ENCODE measurements at regions not wholly inside any gene's neighbourhood (a gene's known extent, or its start where the extent isn't known, plus 50 kb on each side); places are given as distances from the start of the nearest gene placed in this dataset.

DNA sequence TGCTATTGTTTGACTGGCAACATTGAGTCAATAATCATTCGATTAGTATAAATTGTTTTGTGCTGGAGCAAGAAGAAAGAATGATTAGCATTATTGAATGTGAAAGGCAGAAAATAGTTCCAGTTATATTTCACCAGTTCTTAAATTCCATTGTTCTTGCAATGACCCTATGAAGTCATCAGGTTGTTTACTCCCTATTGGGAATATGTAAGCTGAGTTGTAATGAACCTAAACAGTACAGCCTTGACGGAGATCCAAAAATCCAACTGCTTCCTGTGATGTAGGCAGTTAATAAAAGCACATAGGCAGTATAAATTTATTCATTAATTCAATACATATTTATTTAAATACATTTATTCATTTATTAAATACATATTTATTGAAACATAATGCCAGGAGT lies 947.5 kb downstream of the PCDH7 start:
- no peak for FAIRE-seq
- WGBS (ENCODE audit: missing lambda C conversion rate), result 28% methylated on average over 2 of the region's 2 CpGs
- Histone ChIP-seq H3K4me3 (no peak overlapping the region), H3K4me1 (no peaks in the 10 kb centered on the region), H3K9me3 (no peaks in the 10 kb centered on the region), H3K27ac (no peak overlapping the region), H3K4me2 (no peak overlapping the region)
- CTCF ChIA-PET, result no interaction called here
- no peak for TF ChIP-seq TFCP2L1 (CRISPR knock-in tag; IDR thresholded peaks at IDR 0.05)
- TF ChIP-seq ESRRA (IDR thresholded peaks at IDR 0.05; ENCODE audit: borderline replicate concordance, low read length), result no peak
- TF ChIP-seq KDM1A (IDR thresholded peaks at IDR 0.05; ENCODE audit: low read depth), result no peak
- TF ChIP-seq ZNF302 (CRISPR knock-in tag; IDR thresholded peaks at IDR 0.05), result no peak
- no peak for TF ChIP-seq NFE2L2 (conservative IDR thresholded peaks at IDR 0.05; ENCODE audit: low read length)
- TF ChIP-seq, protein P1, sequence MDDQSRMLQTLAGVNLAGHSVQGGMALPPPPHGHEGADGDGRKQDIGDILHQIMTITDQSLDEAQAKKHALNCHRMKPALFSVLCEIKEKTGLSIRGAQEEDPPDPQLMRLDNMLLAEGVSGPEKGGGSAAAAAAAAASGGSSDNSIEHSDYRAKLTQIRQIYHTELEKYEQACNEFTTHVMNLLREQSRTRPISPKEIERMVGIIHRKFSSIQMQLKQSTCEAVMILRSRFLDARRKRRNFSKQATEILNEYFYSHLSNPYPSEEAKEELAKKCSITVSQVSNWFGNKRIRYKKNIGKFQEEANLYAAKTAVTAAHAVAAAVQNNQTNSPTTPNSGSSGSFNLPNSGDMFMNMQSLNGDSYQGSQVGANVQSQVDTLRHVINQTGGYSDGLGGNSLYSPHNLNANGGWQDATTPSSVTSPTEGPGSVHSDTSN (IDR thresholded peaks at IDR 0.05), result no peak
- TF ChIP-seq NPAS2 (CRISPR knock-in tag; IDR thresholded peaks at IDR 0.05; ENCODE audit: borderline replicate concordance), result no peak
- no peak for TF ChIP-seq ZSCAN20 (CRISPR knock-in tag; IDR thresholded peaks at IDR 0.05)
- no peak for TF ChIP-seq CBX2 (IDR thresholded peaks at IDR 0.05; ENCODE audit: borderline replicate concordance, low read depth)
- TF ChIP-seq CHD4 (IDR thresholded peaks at IDR 0.05; ENCODE audit: borderline replicate concordance), result no peak
- TF ChIP-seq RFX5 (IDR thresholded peaks at IDR 0.05), result no peak
- TF ChIP-seq FOSL2 (IDR thresholded peaks at IDR 0.05), result no peak
- no peak for TF ChIP-seq FOSL2 (CRISPR knock-in tag; IDR thresholded peaks at IDR 0.05)
- TF ChIP-seq, protein P2, sequence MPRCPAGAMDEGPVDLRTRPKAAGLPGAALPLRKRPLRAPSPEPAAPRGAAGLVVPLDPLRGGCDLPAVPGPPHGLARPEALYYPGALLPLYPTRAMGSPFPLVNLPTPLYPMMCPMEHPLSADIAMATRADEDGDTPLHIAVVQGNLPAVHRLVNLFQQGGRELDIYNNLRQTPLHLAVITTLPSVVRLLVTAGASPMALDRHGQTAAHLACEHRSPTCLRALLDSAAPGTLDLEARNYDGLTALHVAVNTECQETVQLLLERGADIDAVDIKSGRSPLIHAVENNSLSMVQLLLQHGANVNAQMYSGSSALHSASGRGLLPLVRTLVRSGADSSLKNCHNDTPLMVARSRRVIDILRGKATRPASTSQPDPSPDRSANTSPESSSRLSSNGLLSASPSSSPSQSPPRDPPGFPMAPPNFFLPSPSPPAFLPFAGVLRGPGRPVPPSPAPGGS (IDR thresholded peaks at IDR 0.05), result no peak
- TF ChIP-seq, protein P3, sequence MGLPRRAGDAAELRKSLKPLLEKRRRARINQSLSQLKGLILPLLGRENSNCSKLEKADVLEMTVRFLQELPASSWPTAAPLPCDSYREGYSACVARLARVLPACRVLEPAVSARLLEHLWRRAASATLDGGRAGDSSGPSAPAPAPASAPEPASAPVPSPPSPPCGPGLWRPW (IDR thresholded peaks at IDR 0.05), result no peak
- TF ChIP-seq, protein P4, sequence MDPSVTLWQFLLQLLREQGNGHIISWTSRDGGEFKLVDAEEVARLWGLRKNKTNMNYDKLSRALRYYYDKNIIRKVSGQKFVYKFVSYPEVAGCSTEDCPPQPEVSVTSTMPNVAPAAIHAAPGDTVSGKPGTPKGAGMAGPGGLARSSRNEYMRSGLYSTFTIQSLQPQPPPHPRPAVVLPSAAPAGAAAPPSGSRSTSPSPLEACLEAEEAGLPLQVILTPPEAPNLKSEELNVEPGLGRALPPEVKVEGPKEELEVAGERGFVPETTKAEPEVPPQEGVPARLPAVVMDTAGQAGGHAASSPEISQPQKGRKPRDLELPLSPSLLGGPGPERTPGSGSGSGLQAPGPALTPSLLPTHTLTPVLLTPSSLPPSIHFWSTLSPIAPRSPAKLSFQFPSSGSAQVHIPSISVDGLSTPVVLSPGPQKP (IDR thresholded peaks at IDR 0.05; ENCODE audit: low read depth, low read length), result no peak
- no peak for TF ChIP-seq NR3C1 (IDR thresholded peaks at IDR 0.05)
- no peak for TF ChIP-seq MAZ (IDR thresholded peaks at IDR 0.05; ENCODE audit: borderline replicate concordance, low read depth, low read length)
- no peak for TF ChIP-seq FOXS1 (CRISPR knock-in tag; IDR thresholded peaks at IDR 0.05)
- no peak for TF ChIP-seq HOXB5 (CRISPR knock-in tag; IDR thresholded peaks at IDR 0.05)
- ATAC-seq, result no peak
- no peak for DNase-seq (ENCODE audit: low read depth in 1 of 2, low spot score in 1 of 2)
- POLR2A ChIA-PET, result no interaction called here

DNA sequence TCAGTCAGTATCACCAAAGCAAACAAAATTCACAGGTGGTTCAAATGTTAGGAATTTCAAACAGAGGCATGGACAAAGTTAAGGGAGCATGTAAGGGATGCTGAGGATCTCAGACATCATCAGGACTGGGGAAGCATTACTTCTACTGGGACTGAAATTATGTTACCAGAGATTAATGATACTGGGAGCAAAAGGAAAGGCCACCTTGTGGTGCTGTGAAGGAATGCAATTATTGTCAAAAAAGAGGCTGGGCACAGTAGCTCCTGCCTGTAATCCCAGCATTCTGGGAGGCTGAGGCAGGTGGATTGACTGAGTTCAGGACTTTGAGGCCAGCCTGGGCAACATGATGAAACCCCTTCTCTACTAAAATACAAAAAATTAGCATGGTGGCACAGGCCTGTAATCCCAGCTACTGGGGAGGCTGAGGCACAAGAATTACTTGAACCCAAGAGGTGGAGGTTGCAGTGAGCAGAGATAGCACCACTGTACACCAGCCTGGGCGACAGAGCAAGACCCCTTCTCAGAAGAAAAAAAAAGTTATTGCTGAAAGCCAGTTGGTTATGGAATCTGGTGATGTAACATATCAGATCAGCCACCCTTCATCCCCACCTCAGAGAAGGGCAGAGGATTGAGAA lies 954.3 kb downstream of the PCDH7 start:
- CTCF ChIA-PET, result no interaction called here
- no peak for FAIRE-seq
- WGBS (ENCODE audit: missing lambda C conversion rate), result 0% methylated on average over 1 of the region's 1 CpG

DNA sequence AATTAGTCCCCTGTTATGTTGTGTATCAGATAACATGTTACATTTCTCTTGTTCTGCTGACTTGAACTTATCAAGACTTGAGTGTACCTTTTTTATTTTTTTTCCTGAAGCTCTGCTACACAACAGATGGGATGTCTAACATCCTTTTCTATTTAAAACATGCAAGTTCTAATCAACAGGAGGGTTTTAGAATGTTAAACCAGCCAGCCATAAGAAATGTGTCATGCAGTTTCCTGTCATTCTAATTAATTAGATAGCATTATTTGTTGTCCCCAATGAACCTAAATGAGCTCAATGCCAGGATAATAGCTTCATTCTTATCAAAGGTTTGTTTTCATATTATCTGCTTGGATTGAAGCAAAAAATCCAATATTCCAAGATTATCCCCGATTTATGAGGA lies 958.2 kb downstream of the PCDH7 start:
- TF ChIP-seq EHF (CRISPR knock-in tag; IDR thresholded peaks at IDR 0.05), result no peak
- no peak for TF ChIP-seq FOXS1 (CRISPR knock-in tag; IDR thresholded peaks at IDR 0.05)
- ATAC-seq (no peak), FAIRE-seq (no peak), DNase-seq (ENCODE audit: low read depth in 1 of 2, low spot score in 1 of 2) (no peak)
- CTCF ChIA-PET, result no interaction called here
- H3K4me1 ChIP-seq, result no peaks in the 10 kb centered on the region
- no peak overlapping the region for H3K27ac ChIP-seq
- H3K4me2 ChIP-seq, result no peak overlapping the region
- 3% methylated on average over 1 of the region's 1 CpG for WGBS (ENCODE audit: missing lambda C conversion rate)
- H3K4me3 ChIP-seq, result no peak overlapping the region
- POLR2A ChIA-PET, result no interaction called here
- H3K9me3 ChIP-seq, result no peaks in the 10 kb centered on the region

More for the DNA sequence above, 954.3 kb downstream of the PCDH7 start:
- POLR2A ChIA-PET, result no interaction called here
- peak in 1 of 2 experiments; percentile 21; a peak in 1 of 5 replicates for TF ChIP-seq RAD21 (conservative IDR thresholded peaks at IDR 0.05 in 1 of 2, IDR thresholded peaks at IDR 0.05 in 1 of 2)
- no peak for TF ChIP-seq RFX5 (IDR thresholded peaks at IDR 0.05)
- TF ChIP-seq SMC3 (IDR thresholded peaks at IDR 0.05), result 0 out of 3 replicates have a peak, but pooled peaks have one; percentile 11
- TF ChIP-seq CBX8 (IDR thresholded peaks at IDR 0.05), result no peak
- no peak for TF ChIP-seq HOXB13 (CRISPR knock-in tag; IDR thresholded peaks at IDR 0.05; ENCODE audit: low read depth)
- Histone ChIP-seq H3K4me1 (no peaks in the 10 kb centered on the region), H3K4me3 (no peak overlapping the region), H3K4me2 (no peak overlapping the region), H3K27ac (no peak overlapping the region), H3K9me3 (no peaks in the 10 kb centered on the region)
- peak; percentile 43 to 55; a peak in 2 of 6 replicates for ATAC-seq
- no peak for DNase-seq (ENCODE audit: low read depth in 1 of 2, low spot score in 1 of 2)
